Psoas muscle (tissue), 7 donors: ENCODE measurements at regions not wholly inside any gene's neighbourhood (a gene's known extent, or its start where the extent isn't known, plus 50 kb on each side); places are given as distances from the start of the nearest gene placed in this dataset.
"Not testable (repeated sequence)": the region's sequence is repeated elsewhere in the genome, so short reads cannot be mapped to it uniquely, and the experiment has no call there.

Experiments
- ATAC-seq, 4 donors: fragments of 200-7000 bp; cut with Tn5 transposase; one replicate each; pipeline ENCODE4 v1.9.1; 2020; ENCODE audit warnings: moderate library complexity in 3 of 4, mild to moderate bottlenecking in 2 of 4
- DNase-seq, 2 donors: peaks; one replicate each; pipeline ENCODE4 v3.0.0-alpha.2; 2020
- H3K27ac ChIP-seq: fragments of 200-600 bp; one replicate; pipeline ENCODE4 v1.8.0; 2022
- H3K27me3 ChIP-seq, 3 donors: fragments of 200-600 bp in 1 of 3; one replicate each; pipeline versions ENCODE4 v1.6.1 to v1.8.0; 2013 to 2022; ENCODE audit warnings: low read length in 2 of 3, mild to moderate bottlenecking in 2 of 3, moderate library complexity in 1 of 3; ENCODE audit not compliant: insufficient read depth in 3 of 3
- H3K36me3 ChIP-seq, 2 donors: fragments of 200-600 bp in 1 of 2; one replicate each; pipeline versions ENCODE4 v1.6.1 to v1.8.0; 2013 to 2022; ENCODE audit warnings: low read depth in 1 of 2, mild to moderate bottlenecking in 1 of 2, moderate library complexity in 1 of 2; ENCODE audit not compliant: insufficient read depth in 1 of 2
- H3K4me1 ChIP-seq: fragments of 200-600 bp; one replicate; pipeline ENCODE4 v1.8.0; 2022
- H3K4me3 ChIP-seq: fragments of 200-600 bp; one replicate; pipeline ENCODE4 v1.8.0; 2022; ENCODE audit warnings: mild to moderate bottlenecking
- H3K9me3 ChIP-seq: fragments of 200-600 bp; one replicate; pipeline ENCODE4 v1.8.0; 2022
- CTCF ChIP-seq: fragments of 200-600 bp; IDR thresholded peaks from one replicate; pipeline ENCODE4 v1.8.0; 2022; ENCODE audit warnings: antibody characterized with exemption
- WGBS, 3 donors: extraction: QIAGEN DNeasy Blood & Tissue Kit; methylation state at CpG; one replicate each; pipeline versions ENCODE4 v1.1.6 to v1.1.7; 2013; 5-methylcytosine and 5-hydroxymethylcytosine counted together
- intact Hi-C, 2 donors: fragments of 100-400 bp; cut with DNase I; formaldehyde crosslinking; loops; one replicate each; pipeline versions ENCODE4 v1.11.0 to v1.14.2; 2022
- donor health status: healthy with polysubstance abuse.
- donor health status: DM: no; HTN: no; CAD: no; lungs with moderate emphysema.
- donor health status: Bipolar disorder and iron deficiency.
- donor health status: healthy.
- donor health status: DM: yes; HTN: yes; CAD: no.
- donor health status: DM: no; HTN: no; CAD: no.
- donor health status: DM: yes; HTN: yes; CAD: no.

GRCh38 chr9:75378036-75378435, 289.7 kb downstream of the OSTF1 start:
- peak in 3 of 4 donors; percentile 67 to 80 (median 75) for ATAC-seq
- WGBS, 3 donors = 22 to 41% (median 24%) methylated on average over 9 of the region's 9 CpGs
- Histone ChIP-seq H3K27ac (no peak overlapping the region), H3K4me3 (no peak overlapping the region), H3K4me1 (no peaks in the 10 kb centered on the region), H3K27me3 (no peaks in the 10 kb centered on the region), H3K9me3 (no peaks in the 10 kb centered on the region), H3K36me3 (no peaks in the 10 kb centered on the region)
- no peak for TF ChIP-seq CTCF
- DNase-seq = peak; percentile 76 to 88
- intact Hi-C loops = no loop called here

- intact Hi-C loops = no loop called here
- peak in 1 of 4 donors; percentile 45 for ATAC-seq
Observed at GRCh38 chr9:75378926-75379325, 290.6 kb downstream of the OSTF1 start.

GRCh38 chr9:75382126-75382525, 293.8 kb downstream of the OSTF1 start:
- no peaks in the 10 kb centered on the region for H3K4me1 ChIP-seq

More at GRCh38 chr9:75378926-75379325, 290.6 kb downstream of the OSTF1 start:
- Histone ChIP-seq H3K4me1 (no peaks in the 10 kb centered on the region), H3K36me3 (no peaks in the 10 kb centered on the region), H3K27ac (no peak overlapping the region), H3K27me3 (no peaks in the 10 kb centered on the region), H3K9me3 (no peaks in the 10 kb centered on the region), H3K4me3 (no peak overlapping the region)
- no peak for TF ChIP-seq CTCF
- WGBS, 3 donors = 45 to 71% (median 63%) methylated on average over 1 of the region's 1 CpG
- DNase-seq = no peak

GRCh38 chr9:75383420-75384034, 295.2 kb downstream of the OSTF1 start:
- DNase-seq, intact Hi-C loops, H3K27ac ChIP-seq, H3K27me3 ChIP-seq, H3K4me1 ChIP-seq, H3K4me3 ChIP-seq, ATAC-seq, H3K36me3 ChIP-seq: not testable (repeated sequence)
- 72 to 82% (median 74%) methylated on average over 1 of the region's 1 CpG for WGBS, 3 donors
- peaks cover 16% of the 10 kb centered on the region for H3K9me3 ChIP-seq

More at GRCh38 chr9:75382126-75382525, 293.8 kb downstream of the OSTF1 start:
- intact Hi-C loops = no loop called here
- ATAC-seq (no peak), DNase-seq (no peak)
- TF ChIP-seq CTCF = no peak
- WGBS, 3 donors = 48 to 54% (median 48%) methylated on average over 2 of the region's 2 CpGs
- Histone ChIP-seq H3K27ac (no peak overlapping the region), H3K36me3 (no peaks in the 10 kb centered on the region), H3K4me3 (no peak overlapping the region), H3K9me3 (peaks cover 13% of the 10 kb centered on the region), H3K27me3 (no peaks in the 10 kb centered on the region)

- peaks cover 16% of the 10 kb centered on the region for H3K9me3 ChIP-seq
- intact Hi-C loops = no loop called here
- no peak overlapping the region for H3K4me3 ChIP-seq
- no peak for ATAC-seq
- no peak overlapping the region for H3K27ac ChIP-seq
- H3K36me3 ChIP-seq = no peaks in the 10 kb centered on the region
- H3K4me1 ChIP-seq = no peaks in the 10 kb centered on the region
- no peak for TF ChIP-seq CTCF
- no peaks in the 10 kb centered on the region for H3K27me3 ChIP-seq
- no peak for DNase-seq
Observed at GRCh38 chr9:75385236-75385635, 296.9 kb downstream of the OSTF1 start.
